Fibroblast of pulmonary artery (primary cell): ENCODE measurements at regions not wholly inside any gene's neighbourhood (a gene's known extent, or its start where the extent isn't known, plus 50 kb on each side); places are given as distances from the start of the nearest gene placed in this dataset.

Experiments used
- DNase-seq: peaks from one replicate; pipeline ENCODE4 v3.0.0-alpha.2; 2010; ENCODE audit warnings: low read depth
- H3K4me3 ChIP-seq: replicated peaks from 2 replicates; pipeline ENCODE4 v1.5.1; 2011; ENCODE audit warnings: low read depth, mild to moderate bottlenecking, control low read depth, low read length, moderate library complexity
- CTCF ChIP-seq: IDR thresholded peaks from 2 replicates; pipeline ENCODE4 v1.5.1; 2011; ENCODE audit warnings: mild to moderate bottlenecking, control low read depth, low read length, inconsistent platforms; ENCODE audit errors: missing control alignments

- TF ChIP-seq CTCF, result no peak
- no peak for DNase-seq
- H3K4me3 ChIP-seq, result no peak overlapping the region
Observed at GRCh38 chr2:45316576-45317338, 294.3 kb downstream of the SRBD1 start.

GRCh38 chr2:45315861-45316260 lies 295.2 kb downstream of the SRBD1 start:
- DNase-seq, result peak; percentile 93
- TF ChIP-seq CTCF, result no peak

GRCh38 chr2:45312275-45312674 lies 298.8 kb downstream of the SRBD1 start:
- no peak for TF ChIP-seq CTCF
- DNase-seq, result no peak
- H3K4me3 ChIP-seq, result no peak overlapping the region

More at GRCh38 chr2:45315861-45316260, 295.2 kb downstream of the SRBD1 start:
- H3K4me3 ChIP-seq, result no peak overlapping the region

GRCh38 chr2:45311559-45311958 lies 299.5 kb downstream of the SRBD1 start:
- H3K4me3 ChIP-seq, result no peak overlapping the region
- no peak for TF ChIP-seq CTCF
- DNase-seq, result no peak

- no peak for TF ChIP-seq CTCF
- no peak overlapping the region for H3K4me3 ChIP-seq
- DNase-seq, result no peak
Observed at GRCh38 chr2:45307147-45307546, 297.9 kb upstream of the SIX2 start.

- no peak for TF ChIP-seq CTCF
- no peak for DNase-seq
- H3K4me3 ChIP-seq, result no peak overlapping the region
Observed at GRCh38 chr2:45305599-45305998, 296.3 kb upstream of the SIX2 start.

GRCh38 chr2:45303417-45304202 lies 294.4 kb upstream of the SIX2 start:
- TF ChIP-seq CTCF, result no peak
- no peak for DNase-seq
- no peak overlapping the region for H3K4me3 ChIP-seq
